Sigmoid colon (tissue), 3 donors: ENCODE measurements at regions not wholly inside any gene's neighbourhood (a gene's known extent, or its start where the extent isn't known, plus 50 kb on each side); places are given as distances from the start of the nearest gene placed in this dataset.

ENCODE experiments used
- CTCF ChIP-seq, 4 experiments: fragments of 450-650 bp in 3 of 4; fragments of 200-600 bp in 1 of 4; IDR thresholded peaks; one replicate each; pipeline ENCODE4 v1.5.1; 2016 to 2019; ENCODE audit warnings: antibody characterized with exemption in 4 of 4, mild to moderate bottlenecking in 3 of 4, moderate library complexity in 2 of 4
- POLR2A ChIP-seq, 2 donors: fragments of 450-650 bp; IDR thresholded peaks; one replicate each; pipeline ENCODE4 v1.6.1; 2016; ENCODE audit warnings: antibody characterized with exemption in 2 of 2, mild to moderate bottlenecking in 2 of 2, moderate library complexity in 2 of 2

- no peak for TF ChIP-seq POLR2A (IDR thresholded peaks at IDR 0.05)
- TF ChIP-seq CTCF (IDR thresholded peaks at IDR 0.05), result no peak
Measured at GRCh38 chr13:74258961-74259360, 124.8 kb upstream of the KLF12 start.
